Gastrocnemius medialis (tissue), 4 donors: ENCODE measurements at regions not wholly inside any gene's neighbourhood (a gene's known extent, or its start where the extent isn't known, plus 50 kb on each side); places are given as distances from the start of the nearest gene placed in this dataset.

Experiments
- ATAC-seq, 2 donors: fragments of 150-250 bp; one replicate each; pipeline ENCODE4 v1.9.1; 2016
- DNase-seq, 2 donors: peaks; one replicate each; pipeline ENCODE4 v3.0.0-alpha.2; 2019
- H3K27ac ChIP-seq, 4 donors: fragments of 200-600 bp; sonication (generic); 1 replicate in 1 of 4; 2 replicates in 3 of 4; pipeline ENCODE4 v1.5.1; 2016 to 2018; ENCODE audit warnings: mild to moderate bottlenecking in 2 of 4, moderate library complexity in 1 of 4
- H3K27me3 ChIP-seq, 3 donors: fragments of 200-600 bp; sonication (generic) in 2 of 3; 1 replicate in 1 of 3; 2 replicates in 2 of 3; pipeline versions ENCODE4 v1.5.1 to v1.6.0; 2016 to 2019; ENCODE audit warnings: mild to moderate bottlenecking in 1 of 3, moderate library complexity in 1 of 3
- H3K36me3 ChIP-seq, 2 donors: fragments of 200-600 bp; sonication (generic) in 1 of 2; one replicate each; pipeline ENCODE4 v1.5.1; 2017 to 2018
- H3K4me1 ChIP-seq, 2 donors: fragments of 200-600 bp; sonication (generic) in 1 of 2; one replicate each; pipeline ENCODE4 v1.5.1; 2016 to 2017; ENCODE audit warnings: mild to moderate bottlenecking in 2 of 2
- H3K4me3 ChIP-seq, 4 donors: fragments of 200-600 bp; sonication (generic) in 3 of 4; 1 replicate in 1 of 4; 2 replicates in 3 of 4; pipeline ENCODE4 v1.5.1; 2016 to 2019; ENCODE audit warnings: mild to moderate bottlenecking in 2 of 4
- H3K9me3 ChIP-seq, 3 donors: fragments of 200-600 bp; sonication (generic) in 2 of 3; 1 replicate in 1 of 3; 2 replicates in 2 of 3; pipeline ENCODE4 v1.5.1; 2016 to 2019
- CTCF ChIP-seq, 5 experiments: fragments of 450-650 bp in 3 of 5; fragments of 200-600 bp in 2 of 5; sonication (generic) in 2 of 5; IDR thresholded peaks in 4 of 5; conservative IDR thresholded peaks in 1 of 5; 1 replicate in 4 of 5; 2 replicates in 1 of 5; pipeline ENCODE4 v1.5.1; 2016 to 2019; ENCODE audit warnings: antibody characterized with exemption in 5 of 5, mild to moderate bottlenecking in 3 of 5, moderate library complexity in 3 of 5
- POLR2A ChIP-seq, 2 donors: fragments of 450-650 bp; IDR thresholded peaks; one replicate each; pipeline ENCODE4 v1.6.1; 2017; ENCODE audit warnings: antibody characterized with exemption in 2 of 2, mild to moderate bottlenecking in 2 of 2, moderate library complexity in 2 of 2
- in situ Hi-C, 4 donors: fragments of 200-750 bp; cut with MboI; loops; one replicate each; pipeline versions ENCODE4 v1.15.0 to v1.8.0; 2017; ENCODE audit warnings: low sequenced_read_pairs in 4 of 4
- intact Hi-C: fragments of 100-400 bp; cut with DNase I; formaldehyde crosslinking; loops from one replicate; pipeline ENCODE4 v1.15.1; 2023; ENCODE audit warnings: low total_unique reads

- ATAC-seq: no peak
- no peak overlapping the region for H3K4me3 ChIP-seq
- TF ChIP-seq POLR2A (IDR thresholded peaks at IDR 0.05): no peak
- no peak for TF ChIP-seq CTCF (IDR thresholded peaks at IDR 0.05 in 4 of 5, conservative IDR thresholded peaks at IDR 0.05 in 1 of 5)
- no peak for DNase-seq
- no peaks in the 10 kb centered on the region for H3K27me3 ChIP-seq
- in situ Hi-C loops: no loop called here
- intact Hi-C loops: no loop called here
- no peak overlapping the region for H3K27ac ChIP-seq
- no peaks in the 10 kb centered on the region for H3K4me1 ChIP-seq
- no peaks in the 10 kb centered on the region for H3K9me3 ChIP-seq
- no peaks in the 10 kb centered on the region for H3K36me3 ChIP-seq
Observed at GRCh38 chr16:51024703-51025102, 126.4 kb downstream of the SALL1 start.

GRCh38 chr16:51022955-51023354, 128.1 kb downstream of the SALL1 start:
- Histone ChIP-seq H3K4me1 (no peaks in the 10 kb centered on the region), H3K27ac (no peak overlapping the region), H3K9me3 (no peaks in the 10 kb centered on the region), H3K36me3 (no peaks in the 10 kb centered on the region), H3K4me3 (no peak overlapping the region), H3K27me3 (no peaks in the 10 kb centered on the region)
- TF ChIP-seq POLR2A (IDR thresholded peaks at IDR 0.05): no peak
- no peak for TF ChIP-seq CTCF (IDR thresholded peaks at IDR 0.05 in 4 of 5, conservative IDR thresholded peaks at IDR 0.05 in 1 of 5)
- DNase-seq: no peak
- in situ Hi-C loops (no loop called here), intact Hi-C loops (no loop called here)
- no peak for ATAC-seq

- H3K4me3 ChIP-seq: no peak overlapping the region
- H3K9me3 ChIP-seq: no peaks in the 10 kb centered on the region
- no peak overlapping the region for H3K27ac ChIP-seq
- H3K27me3 ChIP-seq: no peaks in the 10 kb centered on the region
- DNase-seq: no peak
- intact Hi-C loops: no loop called here
- no peak for TF ChIP-seq POLR2A (IDR thresholded peaks at IDR 0.05)
- no peak for TF ChIP-seq CTCF (IDR thresholded peaks at IDR 0.05 in 4 of 5, conservative IDR thresholded peaks at IDR 0.05 in 1 of 5)
- no peaks in the 10 kb centered on the region for H3K4me1 ChIP-seq
- in situ Hi-C loops: no loop called here
- H3K36me3 ChIP-seq: no peaks in the 10 kb centered on the region
- ATAC-seq: no peak
Observed at GRCh38 chr16:51019617-51020016, 131.5 kb downstream of the SALL1 start.

GRCh38 chr16:51017969-51018368, 133.1 kb downstream of the SALL1 start:
- no peak overlapping the region for H3K27ac ChIP-seq
- no peak for DNase-seq
- H3K36me3 ChIP-seq: no peaks in the 10 kb centered on the region
- in situ Hi-C loops (no loop called here), intact Hi-C loops (no loop called here)
- TF ChIP-seq CTCF (IDR thresholded peaks at IDR 0.05 in 4 of 5, conservative IDR thresholded peaks at IDR 0.05 in 1 of 5): no peak
- no peak for TF ChIP-seq POLR2A (IDR thresholded peaks at IDR 0.05)
- no peak overlapping the region for H3K4me3 ChIP-seq
- no peaks in the 10 kb centered on the region for H3K9me3 ChIP-seq
- ATAC-seq: no peak
- no peaks in the 10 kb centered on the region for H3K27me3 ChIP-seq
- H3K4me1 ChIP-seq: no peaks in the 10 kb centered on the region

GRCh38 chr16:51012396-51012795, 138.7 kb downstream of the SALL1 start:
- TF ChIP-seq CTCF (IDR thresholded peaks at IDR 0.05 in 4 of 5, conservative IDR thresholded peaks at IDR 0.05 in 1 of 5) (no peak), POLR2A (IDR thresholded peaks at IDR 0.05) (no peak)
- Histone ChIP-seq H3K4me1 (no peaks in the 10 kb centered on the region), H3K27me3 (no peaks in the 10 kb centered on the region), H3K9me3 (no peaks in the 10 kb centered on the region), H3K4me3 (no peak overlapping the region), H3K36me3 (no peaks in the 10 kb centered on the region), H3K27ac (no peak overlapping the region)
- in situ Hi-C loops (no loop called here), intact Hi-C loops (no loop called here)
- no peak for DNase-seq
- ATAC-seq: no peak
